ENCODE measurements at regions not wholly inside any gene's neighbourhood (a gene's known extent, or its start where the extent isn't known, plus 50 kb on each side); places are given as distances from the start of the nearest gene placed in this dataset.

DNA sequence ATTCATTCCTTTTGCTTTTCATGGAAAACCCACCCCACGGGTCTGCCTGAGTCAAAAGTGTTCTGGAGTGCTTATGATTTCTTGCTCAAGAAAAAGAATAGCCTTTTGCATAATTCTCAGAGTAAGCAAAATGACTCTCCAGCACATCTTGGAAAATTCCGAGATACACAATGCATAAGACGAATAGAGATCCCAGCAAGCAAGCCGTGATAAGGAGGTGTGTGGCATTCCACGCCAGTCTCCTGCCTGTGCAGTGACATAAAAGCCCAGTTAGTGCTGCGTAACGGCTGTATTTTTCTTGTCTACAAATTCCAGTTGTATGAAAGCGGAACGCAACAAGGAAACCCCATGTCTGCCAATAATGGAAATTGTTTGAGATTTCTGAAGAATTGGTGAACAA, 237.9 kb upstream of the GATB start:
- Histone ChIP-seq H3K27ac (peak overlapping the region in 1 of 2 donors; percentile 41), H3K36me3 (no peaks in the 10 kb centered on the region)
- TF ChIP-seq, protein P1, sequence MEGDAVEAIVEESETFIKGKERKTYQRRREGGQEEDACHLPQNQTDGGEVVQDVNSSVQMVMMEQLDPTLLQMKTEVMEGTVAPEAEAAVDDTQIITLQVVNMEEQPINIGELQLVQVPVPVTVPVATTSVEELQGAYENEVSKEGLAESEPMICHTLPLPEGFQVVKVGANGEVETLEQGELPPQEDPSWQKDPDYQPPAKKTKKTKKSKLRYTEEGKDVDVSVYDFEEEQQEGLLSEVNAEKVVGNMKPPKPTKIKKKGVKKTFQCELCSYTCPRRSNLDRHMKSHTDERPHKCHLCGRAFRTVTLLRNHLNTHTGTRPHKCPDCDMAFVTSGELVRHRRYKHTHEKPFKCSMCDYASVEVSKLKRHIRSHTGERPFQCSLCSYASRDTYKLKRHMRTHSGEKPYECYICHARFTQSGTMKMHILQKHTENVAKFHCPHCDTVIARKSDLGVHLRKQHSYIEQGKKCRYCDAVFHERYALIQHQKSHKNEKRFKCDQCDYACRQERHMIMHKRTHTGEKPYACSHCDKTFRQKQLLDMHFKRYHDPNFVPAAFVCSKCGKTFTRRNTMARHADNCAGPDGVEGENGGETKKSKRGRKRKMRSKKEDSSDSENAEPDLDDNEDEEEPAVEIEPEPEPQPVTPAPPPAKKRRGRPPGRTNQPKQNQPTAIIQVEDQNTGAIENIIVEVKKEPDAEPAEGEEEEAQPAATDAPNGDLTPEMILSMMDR (IDR thresholded peaks at IDR 0.05): no peak

DNA sequence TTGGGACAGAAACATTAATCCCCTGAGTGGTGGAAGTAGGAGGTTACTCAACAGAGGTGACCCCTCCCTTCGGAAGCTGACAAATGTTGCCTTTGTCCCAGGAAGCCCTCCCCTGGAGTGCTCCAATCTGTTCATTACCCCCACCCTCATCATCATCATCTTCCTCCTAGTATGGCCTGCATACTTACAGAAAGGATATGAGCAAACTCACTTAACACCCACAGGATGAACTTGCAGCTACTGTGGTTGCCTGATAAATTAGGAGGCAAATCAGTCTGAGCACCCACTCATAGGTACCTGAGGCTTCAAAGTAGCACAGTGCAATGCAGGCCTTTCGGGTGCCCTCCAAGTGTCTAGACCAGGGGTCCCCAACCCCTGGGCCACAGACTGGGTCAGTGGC, 236.7 kb upstream of the GATB start:
- H3K4me1 ChIP-seq: peaks cover 0 to 10% of the 10 kb centered on the region in 2 donors
- H3K36me3 ChIP-seq: no peaks in the 10 kb centered on the region
- no peak for DNase-seq (ENCODE audit: low spot score)
- no peaks in the 10 kb centered on the region for H3K27me3 ChIP-seq
- no peak overlapping the region for H3K4me3 ChIP-seq
- TF ChIP-seq, protein P1 (IDR thresholded peaks at IDR 0.05): no peak
- no peak overlapping the region for H3K27ac ChIP-seq
- no peaks in the 10 kb centered on the region for H3K9me3 ChIP-seq

More for the DNA sequence above, 237.9 kb upstream of the GATB start:
- Histone ChIP-seq H3K4me1 (peaks cover 0 to 3% of the 10 kb centered on the region in 2 donors), H3K27me3 (no peaks in the 10 kb centered on the region), H3K4me3 (no peak overlapping the region), H3K9me3 (no peaks in the 10 kb centered on the region)
- DNase-seq (ENCODE audit: low spot score): no peak

DNA sequence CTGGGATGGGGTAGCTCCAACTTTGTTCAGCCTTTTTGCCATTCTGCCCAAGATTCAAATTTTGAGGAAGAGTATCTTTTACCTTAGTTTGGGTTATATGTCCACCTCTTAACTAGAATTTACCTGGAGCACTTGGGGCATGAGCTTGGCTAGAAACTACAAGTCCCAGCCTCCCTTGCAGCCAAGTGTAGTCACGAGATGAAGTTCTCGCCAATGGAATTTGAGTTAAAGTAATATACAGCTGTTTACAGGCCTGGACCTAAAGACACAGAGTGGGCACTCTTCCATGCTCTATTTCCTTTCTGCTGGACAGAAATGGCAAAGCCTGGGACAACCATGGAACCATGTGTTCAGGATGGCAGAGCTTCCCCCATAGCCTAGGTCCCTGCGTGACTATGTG, 233.6 kb upstream of the GATB start:
- DNase-seq (ENCODE audit: low spot score): no peak
- Histone ChIP-seq H3K9me3 (no peaks in the 10 kb centered on the region), H3K36me3 (no peaks in the 10 kb centered on the region), H3K27me3 (no peaks in the 10 kb centered on the region), H3K4me3 (no peak overlapping the region), H3K4me1 (peaks cover 0 to 23% of the 10 kb centered on the region in 2 donors), H3K27ac (no peak overlapping the region)
- TF ChIP-seq, protein P1 (IDR thresholded peaks at IDR 0.05): no peak

DNA sequence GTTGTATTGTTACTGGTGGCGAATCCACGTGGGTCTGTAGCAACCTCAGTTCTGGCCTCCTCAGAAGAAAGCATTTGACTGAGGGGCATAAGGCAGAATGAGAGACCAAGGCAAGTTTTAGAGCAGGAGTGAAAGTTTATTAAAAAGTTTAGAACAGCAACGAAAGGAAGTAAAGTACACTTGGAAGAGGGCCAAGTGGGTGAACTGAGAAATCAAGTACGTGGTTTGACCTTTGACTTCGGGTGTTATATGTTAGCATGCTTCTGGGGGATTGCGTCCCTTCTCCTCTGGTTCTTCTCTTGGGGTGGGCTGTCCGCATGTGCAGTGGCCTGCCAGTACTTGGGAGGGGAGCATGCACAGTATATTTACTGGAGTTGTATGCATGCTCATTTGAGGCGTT, 232.7 kb upstream of the GATB start:
- no peak for DNase-seq (ENCODE audit: low spot score)
- Histone ChIP-seq H3K27ac (no peak overlapping the region), H3K36me3 (no peaks in the 10 kb centered on the region), H3K9me3 (no peaks in the 10 kb centered on the region), H3K27me3 (no peaks in the 10 kb centered on the region), H3K4me1 (peaks cover 0 to 21% of the 10 kb centered on the region in 2 donors), H3K4me3 (no peak overlapping the region)
- TF ChIP-seq, protein P1 (IDR thresholded peaks at IDR 0.05): no peak

DNA sequence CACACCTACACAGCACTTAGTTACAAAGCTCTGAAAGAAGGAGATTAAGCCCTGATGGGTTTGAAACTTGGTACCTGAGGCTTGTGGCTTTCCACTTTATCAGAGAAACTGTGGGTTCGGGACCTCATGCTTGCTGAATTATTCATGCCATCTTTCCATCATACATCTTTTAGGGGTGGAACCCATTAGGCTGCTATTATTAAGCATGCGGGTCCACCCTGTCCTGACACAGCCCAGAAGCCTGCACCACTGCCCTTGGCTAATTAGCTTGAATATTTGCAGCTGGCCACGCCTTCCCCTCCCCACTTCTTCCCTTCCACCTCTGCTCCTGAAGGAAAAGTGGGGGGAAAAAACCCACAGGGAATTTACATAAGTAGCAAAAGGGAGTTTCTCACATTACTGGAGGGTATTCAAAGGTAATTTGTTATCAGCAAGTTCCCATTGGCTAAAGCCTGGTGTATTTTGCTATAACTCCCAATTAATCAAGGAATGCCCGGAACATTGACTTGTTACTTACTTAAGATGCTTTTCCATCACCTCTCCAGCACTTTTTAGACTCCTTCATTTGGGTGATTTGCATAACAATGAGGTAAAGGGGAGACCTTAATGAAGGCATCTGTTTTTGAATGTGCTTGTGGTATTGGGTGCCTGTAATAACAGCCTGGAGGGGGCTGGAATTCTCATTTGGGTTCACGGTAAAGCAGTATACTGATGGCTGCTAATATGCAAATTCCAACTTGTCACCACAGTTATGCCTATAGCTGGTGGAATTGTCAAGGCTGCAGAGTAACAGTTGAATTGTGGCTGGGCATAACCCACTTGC, 231.7 kb upstream of the GATB start:
- no peak for DNase-seq (ENCODE audit: low spot score)
- no peaks in the 10 kb centered on the region for H3K27me3 ChIP-seq
- TF ChIP-seq, protein P1 (IDR thresholded peaks at IDR 0.05): no peak
- H3K9me3 ChIP-seq: no peaks in the 10 kb centered on the region
- H3K27ac ChIP-seq: peak overlapping the region; percentile 50 to 68
- no peaks in the 10 kb centered on the region for H3K36me3 ChIP-seq
- H3K4me3 ChIP-seq: no peak overlapping the region
- H3K4me1 ChIP-seq: peaks cover 0 to 20% of the 10 kb centered on the region in 2 donors

DNA sequence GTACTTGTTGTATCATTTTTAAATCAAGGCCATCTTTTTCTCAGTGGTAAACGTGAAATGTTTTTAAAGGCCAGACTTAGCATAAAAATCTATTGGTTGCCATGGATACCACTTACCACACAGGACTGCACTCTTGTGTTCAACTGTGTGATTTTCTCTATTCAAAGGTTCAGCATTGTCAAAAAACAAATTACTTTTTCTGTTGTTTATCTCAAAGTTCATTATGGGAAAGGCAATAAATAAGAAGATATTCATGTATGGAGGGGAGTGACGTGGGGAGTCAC, 231.0 kb upstream of the GATB start:
- peaks cover 0 to 20% of the 10 kb centered on the region in 2 donors for H3K4me1 ChIP-seq
- H3K4me3 ChIP-seq: no peak overlapping the region
- no peaks in the 10 kb centered on the region for H3K36me3 ChIP-seq
- no peaks in the 10 kb centered on the region for H3K27me3 ChIP-seq
- no peak for DNase-seq (ENCODE audit: low spot score)
- no peaks in the 10 kb centered on the region for H3K9me3 ChIP-seq
- TF ChIP-seq, protein P1 (IDR thresholded peaks at IDR 0.05): no peak
- peak overlapping the region; percentile 50 to 68 for H3K27ac ChIP-seq
